T follicular helper cell (primary cell): ENCODE measurements at regions not wholly inside any gene's neighbourhood (a gene's known extent, or its start where the extent isn't known, plus 50 kb on each side); places are given as distances from the start of the nearest gene placed in this dataset.

Source experiments
- DNase-seq: peaks from one replicate; pipeline ENCODE4 v3.0.0-alpha.2; 2020; ENCODE audit warnings: low read depth

- no peak for DNase-seq
Measured at GRCh38 chr21:18191139-18191538, 53.5 kb upstream of the CHODL start.

GRCh38 chr21:18178509-18178908 lies 66.1 kb upstream of the CHODL start:
- no peak for DNase-seq

- no peak for DNase-seq
Measured at GRCh38 chr21:18174370-18174769, 70.3 kb upstream of the CHODL start.

GRCh38 chr21:18170829-18171228 lies 73.8 kb upstream of the CHODL start:
- no peak for DNase-seq

GRCh38 chr21:18170221-18170620 lies 74.4 kb upstream of the CHODL start:
- no peak for DNase-seq

- DNase-seq = no peak
Measured at GRCh38 chr21:18168108-18168507, 76.5 kb upstream of the CHODL start.

GRCh38 chr21:18164933-18165332 lies 79.7 kb upstream of the CHODL start:
- DNase-seq = no peak

- DNase-seq = no peak
Measured at GRCh38 chr21:18164483-18164882, 80.2 kb upstream of the CHODL start.

GRCh38 chr21:18163956-18164355 lies 80.7 kb upstream of the CHODL start:
- DNase-seq = no peak

GRCh38 chr21:18161841-18162240 lies 82.8 kb upstream of the CHODL start:
- DNase-seq = no peak

- DNase-seq = no peak
Measured at GRCh38 chr21:18157406-18157805, 87.2 kb upstream of the CHODL start.

GRCh38 chr21:18155508-18156193 lies 89.0 kb upstream of the CHODL start:
- DNase-seq = no peak

GRCh38 chr21:18153063-18153462 lies 91.6 kb upstream of the CHODL start:
- no peak for DNase-seq

GRCh38 chr21:18152371-18152770 lies 92.3 kb upstream of the CHODL start:
- DNase-seq = no peak

- no peak for DNase-seq
Measured at GRCh38 chr21:18151046-18151445, 93.6 kb upstream of the CHODL start.

- no peak for DNase-seq
Measured at GRCh38 chr21:18148401-18148800, 96.2 kb upstream of the CHODL start.

GRCh38 chr21:18147678-18148077 lies 97.0 kb upstream of the CHODL start:
- DNase-seq = no peak

GRCh38 chr21:18146820-18147219 lies 97.8 kb upstream of the CHODL start:
- no peak for DNase-seq

- no peak for DNase-seq
Measured at GRCh38 chr21:18144339-18144738, 100.3 kb upstream of the CHODL start.

GRCh38 chr21:18142655-18143054 lies 102.0 kb upstream of the CHODL start:
- DNase-seq = no peak

- no peak for DNase-seq
Measured at GRCh38 chr21:18138507-18138906, 106.1 kb upstream of the CHODL start.

- DNase-seq = no peak
Measured at GRCh38 chr21:18129526-18129925, 115.1 kb upstream of the CHODL start.

GRCh38 chr21:18118566-18118965 lies 126.1 kb upstream of the CHODL start:
- no peak for DNase-seq

GRCh38 chr21:18117176-18117575 lies 127.5 kb upstream of the CHODL start:
- no peak for DNase-seq
